ENCODE measurements at regions not wholly inside any gene's neighbourhood (a gene's known extent, or its start where the extent isn't known, plus 50 kb on each side); places are given as distances from the start of the nearest gene placed in this dataset.
"Not testable (repeated sequence)": the region's sequence is repeated elsewhere in the genome, so short reads cannot be mapped to it uniquely, and the experiment has no call there.

DNA sequence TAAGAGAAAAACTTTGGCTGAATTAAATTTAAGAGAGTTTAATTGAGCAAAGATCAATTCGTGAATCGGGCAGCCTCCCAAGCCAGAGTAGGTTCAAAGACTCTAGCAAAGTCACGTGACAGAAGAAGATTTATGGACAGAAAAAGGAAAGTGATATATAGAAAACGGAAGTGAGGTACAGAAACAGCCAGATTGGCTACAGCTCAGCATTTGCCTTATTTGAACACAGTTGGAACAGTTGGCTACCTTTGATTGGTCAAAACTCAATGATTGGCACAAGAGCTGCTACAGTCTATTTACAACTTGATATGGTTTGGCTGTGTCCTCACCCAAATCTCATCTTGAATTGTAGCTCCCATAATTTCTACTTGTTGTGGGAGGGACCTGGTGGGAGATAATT is 102.6 kb downstream of the PLG start:
- DNase-seq: no peak

GRCh38 chr6:160808263-160808662 is 106.2 kb downstream of the PLG start:
- DNase-seq: no peak

DNA sequence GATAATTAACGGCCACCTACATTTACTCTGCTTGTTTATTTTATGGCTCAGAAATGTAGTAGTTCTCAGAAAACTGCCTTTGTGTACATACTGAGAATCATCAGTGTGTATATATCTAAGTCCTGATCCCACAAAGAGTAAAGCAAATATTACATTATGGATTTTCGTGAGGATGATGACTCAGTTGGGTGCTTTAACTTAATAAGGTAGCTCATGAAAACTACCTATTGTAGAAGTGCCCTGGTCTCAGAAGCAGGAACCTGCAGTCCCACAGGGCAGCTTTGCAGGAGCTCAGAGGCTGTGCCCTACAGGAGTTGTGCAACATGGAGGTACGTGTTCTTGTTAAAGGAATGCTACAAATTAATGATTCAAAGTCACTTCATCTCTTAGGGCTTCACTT is 108.2 kb downstream of the PLG start:
- DNase-seq: peak; percentile 10 to 52

GRCh38 chr6:160812097-160812496 is 110.1 kb downstream of the PLG start:
- no peak for DNase-seq

GRCh38 chr6:160818934-160819333 is 116.9 kb downstream of the PLG start:
- DNase-seq: no peak

GRCh38 chr6:160820661-160821060 is 118.6 kb downstream of the PLG start:
- not testable (repeated sequence) for DNase-seq

DNA sequence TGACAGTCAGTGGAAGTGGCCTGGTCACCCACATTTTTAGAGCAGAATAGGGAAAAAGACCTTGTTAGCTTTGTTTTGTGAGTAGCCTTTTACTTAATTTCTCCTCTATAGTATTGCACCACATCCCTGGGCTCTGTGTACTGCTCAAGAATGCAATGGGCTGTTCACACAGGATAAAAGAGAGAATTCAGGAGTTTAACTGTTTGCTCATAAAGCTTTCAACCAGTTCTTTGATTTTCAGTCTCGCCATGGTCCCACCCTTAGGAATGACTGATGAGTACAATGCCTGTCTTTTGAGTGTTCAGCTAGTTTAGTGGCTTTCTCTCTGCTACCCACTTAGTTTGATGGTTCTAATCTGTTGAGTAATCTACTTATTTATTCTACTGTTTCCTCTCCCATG is 129.7 kb downstream of the PLG start:
- no peak for DNase-seq

DNA sequence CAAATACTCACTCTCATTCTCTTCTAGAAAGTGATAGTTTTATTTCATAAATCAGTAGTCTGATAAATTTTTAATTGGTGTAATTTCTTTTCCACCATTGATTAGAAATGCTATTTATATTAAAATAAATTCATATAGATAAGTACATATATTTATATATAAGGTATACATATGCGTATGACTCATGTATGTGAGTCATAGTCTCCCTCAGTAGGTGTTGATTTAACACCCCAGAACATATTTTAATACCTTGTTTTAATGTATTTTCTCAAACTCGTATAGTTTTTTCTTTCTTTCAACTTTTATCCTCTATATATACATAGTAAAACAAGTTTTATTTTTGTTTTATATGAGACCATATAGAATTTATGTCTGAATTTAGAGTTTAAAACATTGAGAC is 130.4 kb downstream of the PLG start:
- no peak for DNase-seq

DNA sequence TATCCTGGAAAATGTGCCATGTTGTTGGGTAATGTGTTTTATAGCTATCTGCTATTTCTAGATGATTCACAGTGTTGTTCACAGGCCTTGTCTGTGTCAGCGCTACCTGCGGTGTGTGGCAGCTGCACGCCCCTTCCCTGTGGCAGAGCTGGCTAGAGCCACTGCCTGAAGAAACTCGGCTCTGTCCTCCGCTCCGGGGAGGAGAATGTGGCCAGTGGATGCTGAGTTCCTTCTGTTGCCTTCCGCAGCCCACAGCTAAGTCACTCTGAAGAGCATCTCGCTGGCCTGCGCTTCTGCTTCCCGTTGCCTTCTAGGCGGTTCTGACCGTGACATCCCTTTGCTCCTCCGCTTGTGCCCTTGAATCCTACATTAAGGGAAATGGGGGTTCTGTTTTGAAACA is 135.1 kb downstream of the PLG start:
- no peak for DNase-seq

- no peak for DNase-seq
These were observed 140.5 kb upstream of the MAP3K4 start for GRCh38 chr6:160851031-160851430.

DNA sequence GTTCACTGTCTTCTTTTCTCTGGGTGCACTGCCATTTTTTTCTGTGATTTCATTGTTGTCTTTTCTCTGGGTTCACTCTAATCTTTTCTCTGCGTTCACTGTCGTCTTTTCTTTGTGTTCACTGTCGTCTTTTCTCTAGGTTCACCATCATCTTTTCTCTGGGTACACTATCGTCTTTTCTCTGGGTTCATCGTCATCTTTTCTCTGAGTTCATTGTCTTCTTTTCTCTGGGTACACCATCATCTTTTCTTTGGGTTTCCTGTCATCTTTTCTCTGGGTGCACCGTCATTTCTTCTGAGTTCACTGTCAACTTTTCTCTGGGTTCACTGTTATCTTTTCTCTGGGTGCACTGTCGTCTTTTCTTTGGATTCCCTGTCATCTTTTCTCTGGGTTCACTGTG is 137.6 kb upstream of the MAP3K4 start:
- no peak for DNase-seq

- no peak for DNase-seq
These were observed 132.7 kb upstream of the MAP3K4 start for GRCh38 chr6:160858886-160859285.

GRCh38 chr6:160859822-160860221 is 131.7 kb upstream of the MAP3K4 start:
- DNase-seq: no peak

GRCh38 chr6:160861824-160862223 is 129.7 kb upstream of the MAP3K4 start:
- DNase-seq: no peak

GRCh38 chr6:160863782-160864181 is 127.8 kb upstream of the MAP3K4 start:
- DNase-seq: no peak

- DNase-seq: no peak
These were observed 120.2 kb upstream of the MAP3K4 start for GRCh38 chr6:160871320-160871719.

GRCh38 chr6:160881148-160881808 is 110.3 kb upstream of the MAP3K4 start:
- peak; percentile 5 to 6 for DNase-seq

GRCh38 chr6:160882006-160882405 is 109.6 kb upstream of the MAP3K4 start:
- no peak for DNase-seq

GRCh38 chr6:160882791-160883279 is 108.7 kb upstream of the MAP3K4 start:
- peak; percentile 31 to 41 for DNase-seq

GRCh38 chr6:160883560-160883959 is 108.0 kb upstream of the MAP3K4 start:
- no peak for DNase-seq

DNA sequence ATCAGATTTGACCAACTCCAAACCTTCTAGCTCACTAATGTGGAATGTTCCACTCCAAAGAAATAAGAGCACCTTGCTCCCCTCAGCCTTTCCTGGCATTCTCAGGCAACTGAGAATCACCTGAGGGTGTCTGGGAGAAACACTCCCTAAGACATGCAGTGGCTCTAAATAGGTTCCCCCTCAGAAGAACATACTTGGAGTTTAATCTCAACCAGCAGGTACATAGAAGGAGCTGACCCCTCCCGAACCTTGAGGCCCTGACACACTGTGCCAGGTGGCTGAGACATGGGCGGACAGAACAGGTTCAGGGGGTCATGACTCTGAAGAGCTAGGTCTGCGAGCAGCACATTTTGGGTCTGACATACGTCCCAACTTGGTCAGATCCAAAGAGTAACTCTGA is 107.6 kb upstream of the MAP3K4 start:
- DNase-seq: no peak

GRCh38 chr6:160889148-160889547 is 102.4 kb upstream of the MAP3K4 start:
- DNase-seq: not testable (repeated sequence)

DNA sequence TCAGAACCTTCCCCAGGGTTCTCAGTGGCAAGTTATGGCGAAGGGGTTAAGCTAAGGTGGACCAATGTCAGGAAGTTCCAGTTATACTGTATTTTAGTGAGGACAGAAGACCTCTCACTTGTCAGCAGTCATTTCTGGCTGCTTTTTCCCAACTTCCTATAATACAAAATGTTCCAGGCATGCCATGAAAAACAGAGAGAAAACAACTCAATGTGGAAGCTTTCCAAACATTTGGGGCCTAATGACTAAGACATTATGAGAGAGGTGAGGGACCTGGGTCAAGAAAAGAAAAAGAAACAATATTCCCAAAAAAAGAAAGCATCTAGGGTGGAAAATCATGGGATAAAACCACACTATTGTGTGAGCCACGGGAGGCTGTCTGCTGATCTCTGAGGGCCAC is 99.9 kb upstream of the MAP3K4 start:
- no peak for DNase-seq

DNA sequence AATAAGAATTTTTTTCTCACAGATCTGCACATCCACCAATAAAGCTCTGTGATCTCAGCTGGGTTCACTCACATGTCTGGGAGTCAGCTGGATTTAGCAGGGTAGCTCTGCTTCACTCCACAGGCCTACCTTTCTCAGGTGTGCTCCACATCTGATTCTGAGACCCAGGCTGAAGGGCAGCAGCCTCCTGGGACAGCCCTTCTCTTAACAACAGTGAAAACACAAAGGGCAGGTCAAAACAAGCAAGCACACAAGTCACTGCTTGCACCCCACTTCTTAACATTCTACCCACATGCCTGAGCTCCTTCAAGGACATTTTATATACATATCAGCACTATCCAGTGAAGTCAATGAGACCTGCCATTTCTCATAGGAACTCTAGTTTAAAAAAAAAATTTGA is 96.0 kb upstream of the MAP3K4 start:
- no peak for DNase-seq

- DNase-seq: no peak
These were observed 91.7 kb upstream of the MAP3K4 start for GRCh38 chr6:160899671-160900430.
